Germinal center (tissue), 1 donor: ENCODE measurements at regions not wholly inside any gene's neighbourhood (a gene's known extent, or its start where the extent isn't known, plus 50 kb on each side); places are given as distances from the start of the nearest gene placed in this dataset.

Source experiments
- DNase-seq: peaks from one replicate; pipeline ENCODE4 v3.0.0; 2012; ENCODE audit warnings: mixed read lengths, low spot score

- DNase-seq, result no peak
These were observed 422.7 kb downstream of the TFAP2B start for GRCh38 chr6:51241376-51241775.

GRCh38 chr6:51249798-51250197, 431.1 kb downstream of the TFAP2B start:
- DNase-seq, result no peak

DNA sequence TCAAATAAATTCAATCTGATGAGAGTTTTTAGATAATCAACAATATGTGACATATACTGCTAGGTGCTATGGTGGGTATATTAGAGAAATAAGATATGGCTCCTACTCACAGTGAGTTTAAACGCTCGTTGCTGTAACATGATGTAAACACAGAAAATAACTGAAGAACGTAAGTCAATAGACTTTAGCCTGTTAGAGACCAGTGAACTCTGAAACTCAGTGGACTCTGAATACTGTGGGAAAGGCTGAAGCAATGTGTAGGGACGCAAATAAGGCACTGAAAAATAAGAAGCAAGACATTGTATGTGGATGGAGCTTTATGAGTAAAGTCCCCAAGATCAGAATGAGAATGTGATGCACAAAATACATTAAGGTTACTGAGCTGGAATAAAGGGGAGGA, 431.6 kb downstream of the TFAP2B start:
- DNase-seq, result no peak

DNA sequence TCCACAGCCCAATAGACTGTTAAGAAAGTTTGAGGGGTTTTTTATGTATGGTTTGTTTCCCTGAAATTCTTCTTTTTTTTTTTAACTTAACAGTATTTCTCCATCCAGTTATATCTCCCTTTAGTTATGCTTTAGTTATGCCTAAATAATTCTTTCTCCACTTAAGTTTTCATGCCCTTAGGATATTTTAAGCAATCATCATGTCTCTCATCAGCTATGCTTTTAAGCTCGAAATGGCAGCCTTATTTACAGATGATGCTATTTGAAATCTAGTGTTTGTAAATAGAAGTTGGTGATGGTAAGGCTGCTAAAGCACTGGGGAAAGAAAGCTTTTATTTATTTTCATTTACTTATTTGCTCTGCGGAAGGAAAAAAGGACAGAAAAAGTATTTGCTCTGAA, 439.3 kb downstream of the TFAP2B start:
- no peak for DNase-seq

GRCh38 chr6:51260003-51260402, 441.3 kb downstream of the TFAP2B start:
- DNase-seq, result no peak

DNA sequence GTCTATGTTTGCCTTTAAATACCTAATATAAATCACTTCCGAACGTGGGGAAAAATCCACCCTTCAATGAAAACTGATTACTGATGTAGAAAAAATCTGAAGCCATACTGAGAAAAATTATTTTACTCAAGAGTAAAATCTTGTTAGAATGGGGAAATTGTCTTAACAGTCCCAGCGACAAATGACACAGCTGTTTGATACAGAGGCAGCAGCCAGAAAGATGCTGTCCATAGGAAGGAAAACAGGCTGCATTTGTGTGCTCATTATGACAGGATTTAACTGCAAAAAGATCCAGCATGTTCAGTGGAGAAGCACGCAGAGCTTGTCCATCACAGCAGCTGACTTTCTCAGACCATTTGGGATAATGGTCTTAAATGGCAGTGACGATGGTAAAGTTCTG, 443.0 kb downstream of the TFAP2B start:
- no peak for DNase-seq

DNA sequence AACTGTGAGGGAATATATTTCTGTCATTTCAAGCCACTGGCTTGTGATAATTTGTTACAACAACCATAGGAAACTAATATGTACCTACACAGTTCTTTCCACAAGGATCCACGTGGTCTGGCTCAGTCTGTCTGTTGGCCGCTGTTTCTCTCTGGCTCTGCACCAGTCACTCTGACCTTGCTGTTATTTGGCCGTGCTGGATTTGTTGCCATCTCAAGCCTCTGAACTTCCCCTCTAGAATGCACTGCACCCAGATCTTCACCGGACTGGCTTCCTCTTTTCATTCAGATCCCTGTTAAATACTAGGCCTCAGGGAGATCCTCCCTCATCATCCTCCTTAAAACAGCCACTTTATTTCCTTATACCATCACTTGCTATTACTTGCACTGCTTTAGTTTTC, 446.8 kb downstream of the TFAP2B start:
- DNase-seq, result no peak

- DNase-seq, result no peak
These were observed 447.9 kb downstream of the TFAP2B start for GRCh38 chr6:51266604-51267003.

DNA sequence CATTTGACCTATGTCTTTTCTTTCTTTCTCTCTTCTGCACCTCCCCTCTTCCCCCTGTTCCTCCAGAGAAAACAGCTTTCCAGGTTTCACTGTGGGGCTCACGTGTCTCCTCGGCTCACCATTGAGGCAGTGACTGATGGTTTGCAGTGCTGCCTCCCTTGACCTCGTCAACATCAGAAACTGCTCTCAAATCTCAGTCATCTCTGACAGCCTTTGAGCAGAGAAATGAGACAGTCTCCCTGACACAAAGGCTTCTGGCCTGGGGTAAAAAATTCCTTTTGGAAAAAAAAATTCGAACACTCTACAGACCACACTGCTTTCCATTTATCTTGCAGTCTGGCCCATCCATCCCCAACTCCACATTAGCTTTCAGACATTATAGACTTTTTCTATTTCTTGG, 450.0 kb downstream of the TFAP2B start:
- no peak for DNase-seq

DNA sequence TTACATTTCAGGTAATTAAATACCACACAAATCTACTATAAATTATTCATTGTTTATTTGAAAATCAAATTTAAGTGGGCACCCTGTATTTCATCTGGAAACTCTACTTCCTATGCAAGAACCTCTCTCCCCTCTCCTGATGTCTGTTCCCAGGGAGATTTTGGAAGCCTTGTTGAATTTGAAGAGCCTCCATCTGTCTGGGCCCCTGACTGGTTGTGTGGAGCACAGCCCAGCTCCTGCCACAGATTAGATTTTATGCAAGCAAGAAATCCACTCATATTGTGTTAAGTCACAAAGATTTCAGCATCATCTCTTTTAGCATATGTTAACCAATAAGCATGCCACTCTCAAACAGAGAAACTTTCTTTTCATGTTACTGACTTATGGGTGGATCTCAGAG, 451.2 kb downstream of the TFAP2B start:
- no peak for DNase-seq

DNA sequence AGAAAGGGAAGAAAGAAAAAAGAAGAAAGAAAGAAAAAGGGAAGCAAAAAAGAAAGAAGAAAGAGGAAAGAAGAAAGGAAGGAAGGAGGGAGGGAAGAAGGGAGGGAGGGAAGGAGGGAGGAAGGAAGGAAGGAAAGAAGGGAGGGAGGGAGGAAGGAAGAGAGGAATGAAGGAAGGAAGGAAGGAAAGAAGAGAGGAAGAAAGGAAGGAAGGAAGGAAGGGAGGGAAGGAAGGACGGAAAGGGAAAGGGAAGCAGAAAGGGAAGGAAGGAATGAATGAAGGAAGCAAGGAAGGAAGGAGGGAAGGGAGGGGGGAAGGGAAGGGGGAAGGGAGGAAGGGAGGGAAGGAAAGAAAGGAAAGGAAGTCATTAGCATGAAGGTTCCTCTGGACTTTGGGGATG, 452.9 kb downstream of the TFAP2B start:
- no peak for DNase-seq

GRCh38 chr6:51273228-51273961, 454.7 kb downstream of the TFAP2B start:
- no peak for DNase-seq

DNA sequence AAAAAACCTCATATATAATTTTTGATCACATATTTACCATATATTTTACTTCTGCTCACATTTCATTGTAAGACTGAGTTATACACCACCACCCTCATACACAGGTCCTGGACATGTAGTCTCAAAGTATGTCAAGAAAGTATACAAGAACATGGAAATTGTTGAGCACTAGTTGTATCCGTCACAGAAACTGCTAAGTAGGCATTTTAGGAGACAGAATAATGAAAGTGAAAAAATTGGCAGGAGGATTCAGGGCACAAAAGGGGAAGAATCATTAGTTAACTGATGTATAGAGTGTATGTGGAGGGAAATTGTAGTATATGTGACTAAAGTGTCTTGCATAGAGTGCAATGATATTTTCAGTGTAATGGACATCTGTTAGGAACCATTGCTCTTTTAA, 458.8 kb downstream of the TFAP2B start:
- no peak for DNase-seq

- DNase-seq, result no peak
These were observed 463.4 kb downstream of the TFAP2B start for GRCh38 chr6:51282026-51282425.

GRCh38 chr6:51283723-51284355, 465.2 kb downstream of the TFAP2B start:
- DNase-seq, result no peak

DNA sequence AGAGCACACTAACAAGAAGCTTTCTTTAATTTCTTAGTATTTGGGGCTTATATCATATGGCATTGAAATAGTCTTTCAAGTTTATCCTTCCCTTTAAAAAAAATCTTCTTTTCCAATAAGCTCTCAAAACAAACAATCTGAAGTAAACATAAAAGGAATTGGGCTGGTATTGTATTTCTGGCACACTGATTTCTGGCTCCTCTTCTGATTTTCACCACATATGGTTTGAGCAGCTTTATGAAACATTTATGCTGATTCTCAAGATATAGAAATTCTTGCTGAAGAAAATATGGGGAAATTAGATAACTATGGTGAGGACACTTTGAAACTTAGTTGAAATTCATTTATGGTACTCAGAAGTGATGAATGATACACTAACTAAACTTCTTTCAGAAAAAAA, 467.2 kb downstream of the TFAP2B start:
- DNase-seq, result no peak

DNA sequence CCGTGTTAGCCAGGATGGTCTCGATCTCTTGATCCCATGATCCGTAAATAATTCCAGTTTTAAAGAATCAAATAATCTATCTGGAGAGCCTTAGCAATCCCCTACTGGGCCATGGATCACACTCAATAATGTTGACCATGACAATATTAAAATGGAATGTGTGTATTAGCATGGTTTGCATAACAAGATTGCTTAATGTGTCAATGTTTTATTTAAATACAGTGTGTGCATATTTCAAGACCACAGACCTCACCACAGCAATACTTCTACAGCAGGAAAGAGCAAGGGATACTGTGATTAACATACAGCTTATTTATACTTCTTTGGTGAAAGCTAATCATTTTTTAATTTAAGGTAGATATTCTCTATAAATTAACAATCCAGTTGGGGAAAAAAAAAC, 470.4 kb downstream of the TFAP2B start:
- no peak for DNase-seq

DNA sequence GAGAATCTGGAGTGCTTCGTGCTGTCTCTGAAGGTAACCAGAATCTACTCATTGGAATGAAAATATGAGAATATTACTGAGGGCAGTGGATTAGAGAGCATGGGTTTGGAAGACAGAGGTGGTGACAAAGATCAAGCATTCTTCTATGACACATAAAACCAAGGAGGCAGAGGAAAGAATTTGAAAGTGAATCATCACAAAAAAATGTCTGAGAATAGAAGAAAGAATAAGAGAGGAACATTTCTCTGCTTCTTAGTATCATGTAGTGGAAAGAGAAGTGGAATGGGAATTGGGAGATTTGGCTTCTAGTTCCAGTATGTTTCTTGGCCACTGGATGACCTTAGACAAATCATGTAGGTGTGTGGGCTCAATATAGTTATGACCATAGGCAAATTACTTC, 474.0 kb downstream of the TFAP2B start:
- DNase-seq, result no peak

GRCh38 chr6:51299621-51300380, 481.1 kb downstream of the TFAP2B start:
- no peak for DNase-seq

DNA sequence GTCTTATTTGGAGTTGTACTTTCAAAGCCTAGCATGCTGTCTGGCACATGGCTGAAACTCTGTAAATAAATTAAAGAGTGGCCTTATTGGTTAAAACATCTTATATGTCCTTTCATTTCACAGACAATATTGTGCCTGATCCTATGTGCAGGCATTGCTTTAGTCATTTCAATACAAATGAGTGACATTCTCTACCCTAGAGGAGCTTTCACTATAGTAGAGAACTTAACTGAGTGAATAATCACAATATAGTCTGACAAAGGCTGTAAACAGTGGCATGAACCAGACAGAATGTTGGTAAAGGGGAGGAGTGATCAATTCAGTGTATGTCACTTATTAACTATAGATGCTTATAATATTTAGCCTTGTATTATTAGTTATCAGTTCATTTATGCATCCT, 481.8 kb downstream of the TFAP2B start:
- no peak for DNase-seq

DNA sequence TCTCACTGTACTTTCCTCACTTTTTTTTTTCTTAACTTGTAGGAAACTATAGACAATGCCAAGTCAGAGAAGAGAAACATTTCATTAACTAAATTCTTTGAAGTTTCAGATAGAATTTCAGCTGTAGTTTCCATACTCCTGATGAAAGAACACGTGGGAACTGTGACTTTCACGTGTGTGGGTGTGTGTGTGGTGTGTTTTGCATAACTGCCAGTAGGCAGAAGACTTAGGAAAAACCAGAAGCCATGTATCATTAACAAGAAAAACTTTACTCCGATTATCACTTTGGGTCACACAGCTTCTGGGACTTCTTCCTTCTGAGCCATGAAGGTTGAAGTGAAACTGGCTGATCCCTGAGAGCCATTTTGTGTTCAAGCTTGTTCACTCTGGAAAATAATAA, 483.3 kb downstream of the TFAP2B start:
- no peak for DNase-seq

GRCh38 chr6:51302431-51302830, 483.8 kb downstream of the TFAP2B start:
- DNase-seq, result no peak

GRCh38 chr6:51303338-51303737, 484.7 kb downstream of the TFAP2B start:
- no peak for DNase-seq
